ENCODE measurements at regions not wholly inside any gene's neighbourhood (a gene's known extent, or its start where the extent isn't known, plus 50 kb on each side); places are given as distances from the start of the nearest gene placed in this dataset.

DNA sequence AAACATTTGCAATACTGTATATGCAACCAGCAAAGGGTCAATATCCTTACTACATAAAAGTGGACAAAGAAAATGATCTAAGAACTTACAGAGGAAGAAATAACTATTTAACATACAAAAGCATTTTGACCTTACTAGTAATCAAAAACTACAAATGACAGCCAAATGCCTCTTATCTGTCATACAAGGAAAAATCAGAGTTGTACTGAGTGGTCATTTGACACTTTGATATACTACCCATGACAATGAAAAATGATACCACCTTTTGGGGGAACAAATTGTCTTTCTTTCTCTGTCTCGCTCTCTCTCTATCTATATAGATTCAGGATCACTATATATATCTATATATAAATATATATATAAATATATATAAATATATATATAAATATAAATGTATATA lies 50.4 kb upstream of the ZSWIM6 start:
- Histone ChIP-seq H3K27ac (no peak overlapping the region), H3K4me3 (no peak overlapping the region), H3K4me1 (replicated peaks in 1 of 2) (peaks cover 0 to 9% of the 10 kb centered on the region in 2 donors), H3K36me3 (replicated peaks in 1 of 2) (no peaks in the 10 kb centered on the region), H3K9me3 (replicated peaks in 1 of 3) (no peaks in the 10 kb centered on the region), H3K27me3 (no peaks in the 10 kb centered on the region)
- intact Hi-C loops (cut with DNase I), result no loop called here
- DNase-seq, result no peak
- no peak for TF ChIP-seq POLR2A (IDR thresholded peaks at IDR 0.05)
- TF ChIP-seq, protein P1, sequence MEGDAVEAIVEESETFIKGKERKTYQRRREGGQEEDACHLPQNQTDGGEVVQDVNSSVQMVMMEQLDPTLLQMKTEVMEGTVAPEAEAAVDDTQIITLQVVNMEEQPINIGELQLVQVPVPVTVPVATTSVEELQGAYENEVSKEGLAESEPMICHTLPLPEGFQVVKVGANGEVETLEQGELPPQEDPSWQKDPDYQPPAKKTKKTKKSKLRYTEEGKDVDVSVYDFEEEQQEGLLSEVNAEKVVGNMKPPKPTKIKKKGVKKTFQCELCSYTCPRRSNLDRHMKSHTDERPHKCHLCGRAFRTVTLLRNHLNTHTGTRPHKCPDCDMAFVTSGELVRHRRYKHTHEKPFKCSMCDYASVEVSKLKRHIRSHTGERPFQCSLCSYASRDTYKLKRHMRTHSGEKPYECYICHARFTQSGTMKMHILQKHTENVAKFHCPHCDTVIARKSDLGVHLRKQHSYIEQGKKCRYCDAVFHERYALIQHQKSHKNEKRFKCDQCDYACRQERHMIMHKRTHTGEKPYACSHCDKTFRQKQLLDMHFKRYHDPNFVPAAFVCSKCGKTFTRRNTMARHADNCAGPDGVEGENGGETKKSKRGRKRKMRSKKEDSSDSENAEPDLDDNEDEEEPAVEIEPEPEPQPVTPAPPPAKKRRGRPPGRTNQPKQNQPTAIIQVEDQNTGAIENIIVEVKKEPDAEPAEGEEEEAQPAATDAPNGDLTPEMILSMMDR (IDR thresholded peaks at IDR 0.05), result no peak
- WGBS, 4 donors, result 93 to 97% (median 95%) methylated on average over 1 of the region's 1 CpG
